ENCODE measurements at regions not wholly inside any gene's neighbourhood (a gene's known extent, or its start where the extent isn't known, plus 50 kb on each side); places are given as distances from the start of the nearest gene placed in this dataset.

DNA sequence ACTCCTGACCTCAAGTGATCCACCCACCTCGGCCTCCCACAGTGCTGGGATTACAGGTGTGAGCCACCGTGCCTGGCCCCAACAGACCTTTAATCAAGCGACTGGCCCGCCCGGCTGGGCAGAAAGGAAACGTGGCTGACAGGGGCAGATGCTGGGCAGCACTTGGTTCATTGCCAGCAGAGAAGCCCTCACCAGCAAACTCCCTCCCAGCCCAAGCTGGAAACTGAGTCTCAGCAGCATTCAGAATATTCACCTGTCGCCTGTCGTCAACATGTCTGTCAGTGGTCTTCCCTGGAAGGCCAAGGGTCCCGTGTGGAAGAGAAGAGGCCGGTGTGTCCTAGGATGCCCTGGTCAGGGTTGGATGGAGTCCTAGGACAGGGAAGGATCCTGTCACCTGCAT lies 245.0 kb downstream of the TEX29 start:
- Histone ChIP-seq H3K9ac (no peak overlapping the region), H3K4me1 (ENCODE audit: control insufficient read depth in 1 of 2, insufficient read depth in 2 of 2, low read depth in 1 of 2, low read length in 1 of 2) (no peaks in the 10 kb centered on the region), H3K9me3 (no peaks in the 10 kb centered on the region), H4K20me1 (ENCODE audit: insufficient read depth) (no peaks in the 10 kb centered on the region), H3K4me2 (no peak overlapping the region), H3K4me3 (ENCODE audit: low read depth in 2 of 2, low read length in 1 of 2) (no peak overlapping the region), H3F3A (replicated peaks; ENCODE audit: insufficient read depth) (no peaks in the 10 kb centered on the region), H3K27me3 (ENCODE audit: insufficient read depth) (no peaks in the 10 kb centered on the region), H3K79me2 (ENCODE audit: insufficient read depth) (no peaks in the 10 kb centered on the region), H3K27ac (ENCODE audit: low read depth in 2 of 2, low read length in 1 of 2) (no peak overlapping the region), H2AFZ (ENCODE audit: low read depth) (no peak overlapping the region), H3K9me2 (no peaks in the 10 kb centered on the region), H3K36me3 (replicated peaks in 1 of 2; ENCODE audit: control insufficient read depth in 1 of 2, insufficient read depth in 2 of 2, low read length in 1 of 2) (no peaks in the 10 kb centered on the region)
- CTCF ChIA-PET, result no interaction called here
- 10% methylated on average over 4 of the region's 10 CpGs for WGBS (ENCODE audit: low lambda C conversion rate)
- TF ChIP-seq TCF12 (IDR thresholded peaks at IDR 0.05) (no peak), JUND (IDR thresholded peaks at IDR 0.05) (no peak), PBX3 (IDR thresholded peaks at IDR 0.05) (no peak), POLR2AphosphoS5 (IDR thresholded peaks at IDR 0.05; ENCODE audit: low read depth, low read length) (no peak)
- POLR2A ChIA-PET, result no interaction called here
- no peak for DNase-seq

- Histone ChIP-seq H3K27me3 (ENCODE audit: insufficient read depth) (no peaks in the 10 kb centered on the region), H4K20me1 (ENCODE audit: insufficient read depth) (no peaks in the 10 kb centered on the region), H3K27ac (ENCODE audit: low read depth in 2 of 2, low read length in 1 of 2) (no peak overlapping the region), H3F3A (replicated peaks; ENCODE audit: insufficient read depth) (no peaks in the 10 kb centered on the region), H2AFZ (ENCODE audit: low read depth) (no peak overlapping the region), H3K79me2 (ENCODE audit: insufficient read depth) (no peaks in the 10 kb centered on the region), H3K9me3 (no peaks in the 10 kb centered on the region), H3K9ac (no peak overlapping the region), H3K4me3 (ENCODE audit: low read depth in 2 of 2, low read length in 1 of 2) (no peak overlapping the region), H3K9me2 (no peaks in the 10 kb centered on the region), H3K36me3 (replicated peaks in 1 of 2; ENCODE audit: control insufficient read depth in 1 of 2, insufficient read depth in 2 of 2, low read length in 1 of 2) (no peaks in the 10 kb centered on the region), H3K4me1 (ENCODE audit: control insufficient read depth in 1 of 2, insufficient read depth in 2 of 2, low read depth in 1 of 2, low read length in 1 of 2) (no peaks in the 10 kb centered on the region), H3K4me2 (no peak overlapping the region)
- ChIA-PET POLR2A (no interaction called here), CTCF (no interaction called here)
- 19% methylated on average over 8 of the region's 12 CpGs for WGBS (ENCODE audit: low lambda C conversion rate)
- DNase-seq, result no peak
- TF ChIP-seq, protein P1, sequence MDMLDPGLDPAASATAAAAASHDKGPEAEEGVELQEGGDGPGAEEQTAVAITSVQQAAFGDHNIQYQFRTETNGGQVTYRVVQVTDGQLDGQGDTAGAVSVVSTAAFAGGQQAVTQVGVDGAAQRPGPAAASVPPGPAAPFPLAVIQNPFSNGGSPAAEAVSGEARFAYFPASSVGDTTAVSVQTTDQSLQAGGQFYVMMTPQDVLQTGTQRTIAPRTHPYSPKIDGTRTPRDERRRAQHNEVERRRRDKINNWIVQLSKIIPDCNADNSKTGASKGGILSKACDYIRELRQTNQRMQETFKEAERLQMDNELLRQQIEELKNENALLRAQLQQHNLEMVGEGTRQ (IDR thresholded peaks at IDR 0.05; ENCODE audit: borderline replicate concordance, low read depth, low read length), result no peak
- TF ChIP-seq YY1 (IDR thresholded peaks at IDR 0.05; ENCODE audit: low read depth) (no peak), NRF1 (IDR thresholded peaks at IDR 0.05; ENCODE audit: low read depth, low read length) (no peak), FOXM1 (IDR thresholded peaks at IDR 0.05; ENCODE audit: low read depth) (no peak), PBX3 (IDR thresholded peaks at IDR 0.05) (no peak), RAD21 (IDR thresholded peaks at IDR 0.05; ENCODE audit: low read length) (no peak), GATA2 (CRISPR knock-in tag; IDR thresholded peaks at IDR 0.05) (no peak), FOSL2 (IDR thresholded peaks at IDR 0.05; ENCODE audit: borderline replicate concordance, low read depth) (no peak), RFX5 (IDR thresholded peaks at IDR 0.05; ENCODE audit: low read length) (no peak), IRF3 (IDR thresholded peaks at IDR 0.05; ENCODE audit: low read depth, low read length) (no peak), EP300 (IDR thresholded peaks at IDR 0.05; ENCODE audit: borderline replicate concordance in 1 of 2, low read depth in 1 of 2, low read length in 1 of 2) (no peak), CHD2 (IDR thresholded peaks at IDR 0.05; ENCODE audit: low read length, partially characterized antibody) (no peak), MEF2A (IDR thresholded peaks at IDR 0.05; ENCODE audit: borderline replicate concordance, low read depth) (no peak), RCOR1 (IDR thresholded peaks at IDR 0.05; ENCODE audit: low read length) (no peak), MXI1 (IDR thresholded peaks at IDR 0.05; ENCODE audit: low read depth, low read length) (no peak)
- TF ChIP-seq, protein P2, sequence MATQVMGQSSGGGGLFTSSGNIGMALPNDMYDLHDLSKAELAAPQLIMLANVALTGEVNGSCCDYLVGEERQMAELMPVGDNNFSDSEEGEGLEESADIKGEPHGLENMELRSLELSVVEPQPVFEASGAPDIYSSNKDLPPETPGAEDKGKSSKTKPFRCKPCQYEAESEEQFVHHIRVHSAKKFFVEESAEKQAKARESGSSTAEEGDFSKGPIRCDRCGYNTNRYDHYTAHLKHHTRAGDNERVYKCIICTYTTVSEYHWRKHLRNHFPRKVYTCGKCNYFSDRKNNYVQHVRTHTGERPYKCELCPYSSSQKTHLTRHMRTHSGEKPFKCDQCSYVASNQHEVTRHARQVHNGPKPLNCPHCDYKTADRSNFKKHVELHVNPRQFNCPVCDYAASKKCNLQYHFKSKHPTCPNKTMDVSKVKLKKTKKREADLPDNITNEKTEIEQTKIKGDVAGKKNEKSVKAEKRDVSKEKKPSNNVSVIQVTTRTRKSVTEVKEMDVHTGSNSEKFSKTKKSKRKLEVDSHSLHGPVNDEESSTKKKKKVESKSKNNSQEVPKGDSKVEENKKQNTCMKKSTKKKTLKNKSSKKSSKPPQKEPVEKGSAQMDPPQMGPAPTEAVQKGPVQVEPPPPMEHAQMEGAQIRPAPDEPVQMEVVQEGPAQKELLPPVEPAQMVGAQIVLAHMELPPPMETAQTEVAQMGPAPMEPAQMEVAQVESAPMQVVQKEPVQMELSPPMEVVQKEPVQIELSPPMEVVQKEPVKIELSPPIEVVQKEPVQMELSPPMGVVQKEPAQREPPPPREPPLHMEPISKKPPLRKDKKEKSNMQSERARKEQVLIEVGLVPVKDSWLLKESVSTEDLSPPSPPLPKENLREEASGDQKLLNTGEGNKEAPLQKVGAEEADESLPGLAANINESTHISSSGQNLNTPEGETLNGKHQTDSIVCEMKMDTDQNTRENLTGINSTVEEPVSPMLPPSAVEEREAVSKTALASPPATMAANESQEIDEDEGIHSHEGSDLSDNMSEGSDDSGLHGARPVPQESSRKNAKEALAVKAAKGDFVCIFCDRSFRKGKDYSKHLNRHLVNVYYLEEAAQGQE (IDR thresholded peaks at IDR 0.05; ENCODE audit: low read depth, low read length), result no peak
Observed at GRCh38 chr13:111566567-111566966, 246.1 kb downstream of the TEX29 start.

Data from SK-N-SH (cell line).